Smooth muscle cell (in vitro differentiated cells): ENCODE measurements at regions not wholly inside any gene's neighbourhood (a gene's known extent, or its start where the extent isn't known, plus 50 kb on each side); places are given as distances from the start of the nearest gene placed in this dataset.

ENCODE experiments used
- DNase-seq: peaks from one replicate; lab custom pipeline; 2025; ENCODE audit not compliant: unreplicated experiment; lab: John Stamatoyannopoulos, UW
- H2AFZ ChIP-seq: fragments of 200-600 bp; sonication (generic); 2 replicates; pipeline ENCODE4 v1.6.0; 2016; ENCODE audit warnings: antibody characterized with exemption, low read depth, mild to moderate bottlenecking
- H3F3A ChIP-seq: fragments of 200-600 bp; sonication (generic); 2 replicates; pipeline ENCODE4 v1.6.0; 2017; ENCODE audit warnings: antibody characterized with exemption, low read depth
- H3K27ac ChIP-seq: fragments of 200-600 bp; sonication (generic); 2 replicates; pipeline ENCODE4 v1.5.1; 2016; ENCODE audit warnings: low read depth, mild to moderate bottlenecking
- H3K27me3 ChIP-seq: fragments of 200-600 bp; sonication (generic); 2 replicates; pipeline ENCODE4 v1.6.1; 2016; ENCODE audit warnings: low read depth, mild to moderate bottlenecking
- H3K36me3 ChIP-seq: fragments of 200-600 bp; sonication (generic); 2 replicates; pipeline ENCODE4 v1.5.1; 2016; ENCODE audit warnings: low read depth
- H3K4me1 ChIP-seq: fragments of 200-600 bp; sonication (generic); 2 replicates; pipeline ENCODE4 v1.5.1; 2016; ENCODE audit warnings: low read depth
- H3K4me2 ChIP-seq: fragments of 200-600 bp; sonication (generic); 2 replicates; pipeline ENCODE4 v1.6.0; 2016; ENCODE audit warnings: mild to moderate bottlenecking
- H3K4me3 ChIP-seq: fragments of 200-600 bp; sonication (generic); 2 replicates; pipeline ENCODE4 v1.5.1; 2016; ENCODE audit warnings: mild to moderate bottlenecking
- H3K79me2 ChIP-seq: fragments of 200-600 bp; sonication (generic); 2 replicates; pipeline ENCODE4 v1.6.0; 2016; ENCODE audit warnings: low read depth, mild to moderate bottlenecking
- H3K9ac ChIP-seq: fragments of 200-600 bp; sonication (generic); 2 replicates; pipeline ENCODE4 v1.6.0; 2016; ENCODE audit warnings: low read depth
- H3K9me3 ChIP-seq: fragments of 200-600 bp; sonication (generic); replicated peaks from 2 replicates; pipeline ENCODE4 v1.5.1; 2016; ENCODE audit warnings: low read depth
- H4K20me1 ChIP-seq: fragments of 200-600 bp; sonication (generic); 2 replicates; pipeline ENCODE4 v1.6.0; 2016; ENCODE audit warnings: low read depth
- CTCF ChIP-seq: fragments of 200-600 bp; sonication (generic); IDR thresholded peaks from 2 replicates; pipeline ENCODE4 v1.5.1; 2017; ENCODE audit warnings: borderline replicate concordance, mild to moderate bottlenecking, antibody characterized with exemption; ENCODE audit not compliant: insufficient read depth, poor library complexity, severe bottlenecking
- WGBS: methylation state at CpG from one replicate; pipeline ENCODE4 v1.1.7; 2016; ENCODE audit warnings: low lambda C conversion rate; 5-methylcytosine and 5-hydroxymethylcytosine counted together

- Histone ChIP-seq H3K36me3 (no peaks in the 10 kb centered on the region), H3K9me3 (no peaks in the 10 kb centered on the region), H3K4me1 (peaks cover 3% of the 10 kb centered on the region), H3K79me2 (no peaks in the 10 kb centered on the region), H3F3A (no peaks in the 10 kb centered on the region), H2AFZ (no peak overlapping the region), H3K9ac (no peak overlapping the region), H4K20me1 (no peaks in the 10 kb centered on the region), H3K4me2 (no peak overlapping the region), H3K27ac (no peak overlapping the region), H3K27me3 (no peaks in the 10 kb centered on the region), H3K4me3 (no peak overlapping the region)
- TF ChIP-seq CTCF = no peak
- 90% methylated on average over 7 of the region's 7 CpGs for WGBS
- no peak for DNase-seq
Observed at GRCh38 chr9:88308831-88309560, 79.2 kb upstream of the SPIN1 start.

DNA sequence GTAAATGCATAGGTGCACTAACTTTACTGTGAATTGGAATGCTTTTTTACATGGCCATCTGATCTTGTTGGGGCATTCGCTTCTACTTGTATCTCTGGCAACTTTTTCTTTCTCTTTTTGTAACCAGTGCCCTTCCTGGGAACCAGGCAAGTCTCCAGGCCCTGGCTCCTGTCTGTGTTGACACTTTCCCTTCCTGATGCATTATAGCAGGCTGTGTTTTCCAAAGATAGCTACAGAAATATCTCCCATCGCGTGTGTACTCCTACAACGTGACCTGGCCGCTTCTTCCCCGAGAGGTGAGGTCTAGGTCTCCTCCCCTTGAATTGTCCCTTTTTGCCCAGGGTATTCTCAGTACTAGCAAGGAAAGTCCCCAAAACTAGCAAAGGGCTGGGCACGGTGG, 81.1 kb upstream of the SPIN1 start:
- Histone ChIP-seq H3K27me3 (no peaks in the 10 kb centered on the region), H3K27ac (no peak overlapping the region), H3K36me3 (no peaks in the 10 kb centered on the region), H3F3A (no peaks in the 10 kb centered on the region), H4K20me1 (no peaks in the 10 kb centered on the region), H2AFZ (no peak overlapping the region), H3K4me1 (no peaks in the 10 kb centered on the region), H3K79me2 (no peaks in the 10 kb centered on the region), H3K9ac (no peak overlapping the region), H3K9me3 (no peaks in the 10 kb centered on the region), H3K4me3 (no peak overlapping the region), H3K4me2 (no peak overlapping the region)
- 91% methylated on average over 7 of the region's 7 CpGs for WGBS
- no peak for TF ChIP-seq CTCF
- DNase-seq = no peak

GRCh38 chr9:88303721-88304451, 84.4 kb upstream of the SPIN1 start:
- no peak overlapping the region for H3K9ac ChIP-seq
- H3K27me3 ChIP-seq = no peaks in the 10 kb centered on the region
- WGBS = 71% methylated on average over 4 of the region's 4 CpGs
- TF ChIP-seq CTCF = no peak
- H3K79me2 ChIP-seq = no peaks in the 10 kb centered on the region
- H3K36me3 ChIP-seq = no peaks in the 10 kb centered on the region
- no peak overlapping the region for H2AFZ ChIP-seq
- no peak overlapping the region for H3K4me3 ChIP-seq
- no peak overlapping the region for H3K27ac ChIP-seq
- no peaks in the 10 kb centered on the region for H4K20me1 ChIP-seq
- H3K4me1 ChIP-seq = no peaks in the 10 kb centered on the region
- no peaks in the 10 kb centered on the region for H3F3A ChIP-seq
- no peaks in the 10 kb centered on the region for H3K9me3 ChIP-seq
- DNase-seq = no peak
- no peak overlapping the region for H3K4me2 ChIP-seq
